Right renal pelvis (tissue), 4 donors: ENCODE measurements at regions not wholly inside any gene's neighbourhood (a gene's known extent, or its start where the extent isn't known, plus 50 kb on each side); places are given as distances from the start of the nearest gene placed in this dataset.
"Not testable (repeated sequence)": the region's sequence is repeated elsewhere in the genome, so short reads cannot be mapped to it uniquely, and the experiment has no call there.

Source experiments
- DNase-seq, 4 donors: peaks; one replicate each; pipeline ENCODE4 v3.0.0-alpha.2; 2013; ENCODE audit warnings: low read depth in 4 of 4, low spot score in 3 of 4, missing footprints in 1 of 4

DNA sequence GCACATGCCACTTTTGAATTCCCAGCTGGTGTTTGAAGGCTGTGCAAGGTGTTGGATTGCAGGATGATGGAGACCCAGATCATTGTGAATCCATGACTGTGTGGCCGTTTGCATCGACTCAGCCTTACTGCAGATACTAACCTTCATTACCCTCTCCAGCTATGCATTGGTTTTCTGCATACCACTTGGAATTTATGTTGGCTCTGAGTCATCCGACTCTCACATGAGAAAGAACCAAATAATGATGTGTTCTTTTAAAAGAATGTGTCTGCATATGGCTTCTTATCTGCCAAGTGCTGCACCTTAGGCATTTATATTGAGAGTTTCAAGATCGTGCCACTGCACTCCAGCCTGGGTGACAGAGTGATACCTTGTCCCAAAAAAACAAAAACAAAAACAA, 106.7 kb upstream of the PRKX start:
- DNase-seq: no peak

DNA sequence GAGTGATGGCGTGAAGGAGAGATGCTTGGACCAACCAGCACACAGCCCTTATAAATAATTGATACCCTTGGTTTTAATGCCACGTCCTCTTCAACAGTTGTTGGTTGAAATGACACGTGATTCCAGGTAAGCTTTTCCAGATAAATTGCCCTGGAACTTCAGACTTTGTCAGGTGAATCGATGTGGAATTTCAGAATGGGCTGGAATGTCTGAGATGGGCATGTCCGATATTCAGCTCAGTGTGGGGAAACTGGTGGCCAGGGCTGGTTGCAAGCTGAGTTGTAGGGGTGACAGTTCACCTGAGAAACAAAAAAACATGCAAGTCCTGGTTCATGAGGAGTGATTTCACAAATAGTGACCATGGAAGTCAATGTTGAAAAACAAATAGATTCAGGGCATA, 104.0 kb upstream of the PRKX start:
- not testable (repeated sequence) for DNase-seq

DNA sequence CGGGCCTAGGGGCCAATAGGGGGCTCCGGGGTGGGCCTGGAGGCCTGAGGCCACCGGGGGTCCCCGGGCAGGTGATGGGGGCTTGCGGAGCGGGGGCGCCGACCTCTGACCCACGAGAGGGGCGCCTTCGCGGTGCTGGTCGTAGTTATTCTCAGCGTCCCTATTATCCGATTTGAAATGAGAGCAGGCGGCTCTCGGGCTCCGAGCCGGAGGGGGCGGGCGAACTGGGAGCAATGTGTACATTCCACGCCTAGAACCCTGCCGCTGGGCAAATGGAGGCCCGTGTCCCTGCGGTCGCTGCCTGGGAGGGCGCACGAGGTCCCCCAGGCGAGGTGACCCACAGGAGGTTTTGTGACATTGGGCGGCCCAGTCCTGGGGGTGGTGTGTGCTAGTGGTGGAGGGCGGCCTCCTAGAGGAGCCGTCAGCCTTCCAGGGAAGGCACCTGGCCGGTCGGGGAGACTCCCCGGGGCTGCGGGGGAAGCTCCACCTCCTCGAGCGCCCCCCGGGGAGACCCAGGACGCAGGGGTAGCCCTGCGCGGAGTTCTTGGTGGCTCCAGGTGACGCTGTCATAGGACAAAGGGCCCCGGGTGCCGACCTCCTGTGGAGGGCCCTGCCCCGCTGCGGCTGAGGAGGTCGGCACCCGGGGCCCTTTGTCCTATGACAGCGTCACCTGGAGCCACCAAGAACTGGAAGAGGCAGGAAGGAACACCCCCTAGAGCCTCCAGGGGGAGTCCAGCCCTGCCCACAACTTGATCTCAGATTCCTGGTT, 102.6 kb upstream of the PRKX start:
- DNase-seq: peak in 1 of 4 donors; percentile 10

DNA sequence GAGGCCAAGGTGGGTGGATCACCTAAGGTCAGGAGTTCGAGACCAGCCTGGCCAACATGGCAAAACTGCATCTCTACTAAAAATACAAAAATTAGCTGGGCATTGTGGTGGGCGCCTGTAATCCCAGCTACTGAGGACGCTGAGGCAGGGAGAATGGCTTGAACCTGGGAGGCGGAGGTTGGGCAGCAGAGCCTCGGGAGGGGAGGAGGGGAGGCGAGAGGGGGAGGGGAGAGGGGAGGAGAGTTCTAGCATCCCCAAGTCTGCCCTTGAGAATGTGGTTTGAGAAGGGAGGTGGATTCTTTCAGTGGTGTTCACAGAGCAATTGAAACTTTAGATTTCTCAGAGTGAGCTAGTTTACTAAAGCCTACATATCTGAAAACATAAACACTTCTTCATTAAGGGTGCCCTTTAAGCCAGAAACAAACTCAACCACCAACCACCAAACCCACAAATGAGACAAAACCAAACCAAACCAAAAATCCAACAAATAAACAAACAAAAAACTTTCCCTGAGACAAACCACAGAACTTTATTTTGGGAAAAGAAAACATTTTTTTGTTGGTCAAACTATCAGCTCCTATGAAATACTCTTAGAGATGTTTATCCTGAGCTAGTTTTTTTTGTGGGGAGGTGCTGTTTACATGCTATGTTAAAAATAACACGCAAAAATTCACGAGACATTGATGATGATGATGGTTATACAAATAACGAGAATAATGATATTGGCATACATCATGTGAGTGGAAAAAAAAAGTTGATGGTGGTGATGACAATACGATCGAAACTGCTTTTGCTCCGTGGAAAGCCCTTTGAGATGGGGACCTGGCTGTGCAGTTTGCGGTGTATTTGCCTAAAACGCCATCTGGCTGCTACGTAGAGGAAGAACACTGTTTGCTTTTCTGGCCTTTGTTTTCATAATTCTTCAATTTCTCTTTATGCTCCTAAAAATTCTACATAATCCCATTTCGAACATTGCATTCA, 98.2 kb upstream of the PRKX start:
- no peak for DNase-seq

GRCh38 chrX:3807906-3808305, 94.5 kb upstream of the PRKX start:
- DNase-seq: no peak

GRCh38 chrX:3806630-3807029, 93.2 kb upstream of the PRKX start:
- no peak for DNase-seq

- DNase-seq: no peak
Observed at GRCh38 chrX:3803713-3804112, 90.3 kb upstream of the PRKX start.

DNA sequence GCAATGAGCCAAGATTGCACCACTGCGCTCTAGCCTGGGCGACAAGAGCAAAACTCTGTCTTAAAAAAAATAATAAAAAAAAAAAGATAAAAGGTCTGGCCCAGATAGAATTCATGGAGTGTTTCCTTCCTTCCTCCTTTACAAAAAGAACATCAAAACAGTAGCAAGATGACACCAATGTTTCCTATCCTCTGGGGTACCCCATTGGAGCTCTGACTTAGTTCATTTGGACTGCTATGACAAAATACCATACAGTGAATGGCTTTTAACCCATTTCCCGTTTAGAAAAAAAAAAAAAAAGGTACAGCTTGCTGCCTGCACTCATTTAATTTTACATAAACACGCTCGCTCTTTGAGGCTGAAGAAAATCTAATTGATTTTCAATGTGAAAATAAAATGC, 89.9 kb upstream of the PRKX start:
- no peak for DNase-seq

DNA sequence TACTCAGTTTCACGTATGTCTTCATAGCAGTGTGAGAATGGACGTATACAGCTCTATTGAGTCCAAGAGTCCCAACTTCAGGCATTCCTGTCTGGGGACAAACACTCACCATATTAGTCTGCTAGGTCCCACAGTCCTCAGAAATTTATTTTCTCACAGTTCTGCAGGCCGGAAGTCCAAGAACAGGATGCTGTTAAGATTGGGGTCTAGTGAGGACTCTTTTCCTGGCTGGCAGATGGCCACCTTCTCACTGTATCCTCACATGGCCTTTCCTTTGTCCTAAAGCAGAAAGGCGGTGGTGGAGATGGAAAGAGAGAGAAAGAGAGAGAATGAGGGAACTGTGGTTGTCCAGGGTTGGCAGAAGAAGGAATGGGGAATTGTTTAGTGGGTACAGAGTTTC, 82.0 kb upstream of the PRKX start:
- DNase-seq: not testable (repeated sequence)

GRCh38 chrX:3791449-3791848, 78.0 kb upstream of the PRKX start:
- DNase-seq: no peak

DNA sequence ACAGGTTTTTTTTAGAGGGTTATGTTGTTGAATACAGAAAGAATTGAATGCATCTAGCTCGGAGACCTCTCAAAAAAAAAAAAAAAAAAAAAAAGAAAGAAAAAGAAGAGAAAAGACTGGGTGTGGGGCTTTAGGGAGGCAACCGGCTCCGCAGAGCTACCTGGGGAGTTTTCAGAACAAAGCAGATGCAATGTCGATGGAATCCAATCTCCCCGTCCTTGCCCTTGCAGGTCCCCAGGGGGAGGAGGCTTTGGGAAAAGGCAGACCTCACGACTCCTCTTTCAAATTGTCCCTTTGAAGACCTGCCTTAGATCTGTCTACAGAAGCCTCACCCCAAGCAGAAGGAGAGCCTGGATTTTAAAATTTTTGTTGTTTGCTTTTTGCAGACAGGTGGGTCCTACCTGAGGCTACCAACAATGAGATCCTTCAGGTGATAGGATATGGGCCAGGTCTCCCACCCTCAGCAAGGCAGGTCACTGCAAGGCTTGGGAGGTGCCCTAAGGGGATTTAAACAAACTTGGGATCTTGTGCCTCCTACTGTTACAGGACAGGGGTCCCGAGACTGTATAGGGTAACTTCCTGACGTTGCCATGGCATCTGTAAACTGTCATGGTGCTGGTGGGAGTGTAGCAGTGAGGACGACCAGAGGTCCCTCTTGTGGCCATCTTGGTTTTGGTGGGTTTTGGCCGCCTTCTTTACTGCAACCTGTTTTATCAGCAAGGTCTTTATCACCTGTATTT, 75.2 kb upstream of the PRKX start:
- DNase-seq: no peak

- no peak for DNase-seq
Observed at GRCh38 chrX:3787856-3788255, 74.4 kb upstream of the PRKX start.

DNA sequence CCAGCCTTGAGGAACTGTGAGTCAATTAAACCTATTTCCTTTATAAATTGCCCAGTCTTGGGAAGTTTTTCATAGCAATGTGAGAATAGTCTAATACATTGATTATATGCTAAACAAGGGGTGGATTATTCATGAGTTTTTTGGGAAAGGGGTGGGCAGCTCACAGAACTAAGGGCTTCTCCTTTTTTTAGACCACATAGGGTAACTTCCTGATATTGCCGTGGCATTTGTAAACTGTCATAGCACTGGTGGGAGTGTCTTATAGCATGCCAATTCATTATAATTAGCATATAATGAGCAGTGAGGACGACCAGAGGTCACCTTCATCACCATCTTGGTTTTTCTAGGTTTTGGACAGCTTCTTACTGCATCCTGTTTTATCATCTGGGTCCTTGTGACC, 72.4 kb upstream of the PRKX start:
- DNase-seq: not testable (repeated sequence)

- DNase-seq: no peak
Observed at GRCh38 chrX:3780564-3780963, 67.1 kb upstream of the PRKX start.

DNA sequence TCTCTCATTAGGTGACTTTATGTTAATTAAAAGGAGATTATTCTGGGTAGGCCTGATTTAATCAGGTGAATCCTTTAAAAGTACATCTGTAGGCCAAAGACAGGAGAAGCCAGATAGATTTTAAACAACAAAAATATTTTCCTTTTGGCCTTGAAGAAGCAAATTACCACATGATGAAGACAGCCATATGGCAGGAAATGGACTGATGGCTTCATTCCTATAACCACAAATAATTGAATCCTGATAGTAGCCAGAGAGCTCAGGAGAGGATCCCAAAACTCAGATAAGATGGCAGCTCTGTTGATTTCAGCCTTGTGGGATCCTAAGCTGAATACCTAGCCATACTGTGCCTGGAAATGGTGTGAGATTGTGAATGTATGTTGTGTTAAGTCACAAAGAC, 66.1 kb upstream of the PRKX start:
- no peak for DNase-seq

- DNase-seq: no peak
Observed at GRCh38 chrX:3777416-3777815, 64.0 kb upstream of the PRKX start.

DNA sequence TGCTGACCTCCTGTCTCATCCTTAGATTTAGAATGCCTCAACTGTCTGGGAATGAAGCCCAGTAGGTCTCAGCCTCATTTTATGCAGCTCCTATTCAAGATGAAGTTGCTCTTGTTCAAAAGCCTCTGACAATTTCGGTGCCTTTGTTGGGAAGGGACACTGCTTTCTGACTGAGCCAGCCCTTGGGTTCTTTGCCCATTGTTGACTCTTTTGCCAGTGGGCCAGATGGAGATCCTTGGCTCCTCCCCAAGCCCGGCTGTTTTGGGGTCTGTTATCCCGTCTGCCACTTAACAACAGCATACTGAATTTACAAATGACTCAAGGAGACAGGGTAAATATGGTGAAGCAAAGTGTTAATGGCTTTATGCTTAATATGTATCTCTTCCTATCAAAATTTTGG, 58.3 kb upstream of the PRKX start:
- no peak for DNase-seq

DNA sequence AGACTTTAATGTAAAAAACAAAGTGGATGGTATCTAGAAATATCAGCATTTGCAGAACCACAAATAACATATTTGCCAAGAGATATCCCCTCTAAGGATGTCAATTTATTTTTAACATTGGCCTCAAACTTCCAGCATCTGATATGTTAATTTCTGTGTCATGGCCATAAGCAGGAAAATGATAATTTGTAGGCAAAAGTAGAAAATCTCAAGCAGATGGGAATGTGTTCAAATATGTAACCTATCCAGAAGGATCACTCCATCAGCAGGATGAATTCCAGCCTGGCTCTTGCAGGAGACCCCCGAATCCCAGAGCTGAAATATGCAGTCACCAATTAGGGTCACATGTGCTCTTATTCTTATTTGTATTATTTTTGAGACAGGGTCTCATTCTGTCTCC, 55.4 kb upstream of the PRKX start:
- no peak for DNase-seq
